ENCODE measurements at regions not wholly inside any gene's neighbourhood (a gene's known extent, or its start where the extent isn't known, plus 50 kb on each side); places are given as distances from the start of the nearest gene placed in this dataset.

GRCh38 chr3:134742202-134742601 is 52.9 kb upstream of the EPHB1 start:
- no peak overlapping the region for H3K4me3 ChIP-seq (ENCODE audit: insufficient read depth, low read depth, low read length)
- BruUV-seq (replicated peaks) = no TSS peak
- no peak overlapping the region for H3K14ac ChIP-seq (replicated peaks; ENCODE audit: low read depth, low read length)
- no peak for DNase-seq
- no peaks in the 10 kb centered on the region for H3K9me1 ChIP-seq (ENCODE audit: insufficient read depth, low read length)
- no peak for ATAC-seq (ENCODE audit: low read depth)
- no peaks in the 10 kb centered on the region for H3K4me1 ChIP-seq (ENCODE audit: control insufficient read depth, insufficient read depth, low read length)
- H2BK20ac ChIP-seq (ENCODE audit: low read depth, low read length) = no peak overlapping the region
- no peaks in the 10 kb centered on the region for H3K27me3 ChIP-seq (ENCODE audit: control insufficient read depth, insufficient read depth, low read length)
- H3K79me1 ChIP-seq (ENCODE audit: low read depth in 1 of 2, low read length in 2 of 2) = no peaks in the 10 kb centered on the region
- no peak for TF ChIP-seq MAFK (IDR thresholded peaks at IDR 0.05; ENCODE audit: low read depth, low read length)
- no peak for TF ChIP-seq FOS (IDR thresholded peaks at IDR 0.05; ENCODE audit: low read depth, low read length)
- TF ChIP-seq CTCF (conservative IDR thresholded peaks at IDR 0.05; ENCODE audit: low read depth, low read length) = no peak
- TF ChIP-seq ELK1 (IDR thresholded peaks at IDR 0.05; ENCODE audit: borderline replicate concordance, low read depth, low read length) = no peak
- TF ChIP-seq MXI1 (IDR thresholded peaks at IDR 0.05; ENCODE audit: borderline replicate concordance, low read depth, low read length) = no peak
- TF ChIP-seq CHD1 (IDR thresholded peaks at IDR 0.05; ENCODE audit: low read depth, low read length) = no peak
- no peak for TF ChIP-seq RAD21 (IDR thresholded peaks at IDR 0.05; ENCODE audit: low read length)
- TF ChIP-seq MAZ (IDR thresholded peaks at IDR 0.05; ENCODE audit: borderline replicate concordance, low read depth, low read length) = no peak
- TF ChIP-seq CEBPB (IDR thresholded peaks at IDR 0.05; ENCODE audit: low read depth, low read length) = no peak
- no peak for TF ChIP-seq RFX5 (IDR thresholded peaks at IDR 0.05; ENCODE audit: low read depth, low read length)
- H2BK120ac ChIP-seq (ENCODE audit: low read depth, low read length) = no peak overlapping the region
- no peak overlapping the region for H2AFZ ChIP-seq (replicated peaks; ENCODE audit: low read length, poor library complexity)
- H3K23ac ChIP-seq (ENCODE audit: low read depth, low read length) = no peak overlapping the region
- no peak overlapping the region for H3K27ac ChIP-seq (ENCODE audit: insufficient read depth, low read length)
- no peak overlapping the region for H2BK5ac ChIP-seq (ENCODE audit: low read depth, low read length, poor library complexity, severe bottlenecking)
- H3K18ac ChIP-seq (ENCODE audit: low read depth, low read length) = no peak overlapping the region
- no peak overlapping the region for H3K4ac ChIP-seq (ENCODE audit: low read depth, low read length)
- no peak overlapping the region for H4K91ac ChIP-seq (ENCODE audit: insufficient read depth, low read depth, low read length)
- no peak overlapping the region for H4K5ac ChIP-seq (ENCODE audit: low read depth, low read length)
- WGBS, 2 experiments (ENCODE audit: extremely low coverage in 2 of 2, insufficient read length in 1 of 2) = no CpG with 5 or more reads among the region's 1 CpG
- no peak overlapping the region for H2BK15ac ChIP-seq (ENCODE audit: low read depth, low read length)
- in situ Hi-C loops (cut with MboI; ENCODE audit: low sequenced_read_pairs) = no loop called here
- no peaks in the 10 kb centered on the region for H3K9me3 ChIP-seq (ENCODE audit: control insufficient read depth, insufficient read depth, low read length)
- H2AK9ac ChIP-seq (replicated peaks; ENCODE audit: low read depth, low read length, poor library complexity) = no peak overlapping the region
- CTCF ChIA-PET = no interaction called here
- H3K9ac ChIP-seq (ENCODE audit: low read depth, low read length) = no peak overlapping the region
- dilution Hi-C loops (cut with HindIII; ENCODE audit: low sequenced_read_pairs, unreplicated experiment) = no loop called here
- no peak overlapping the region for H2AK5ac ChIP-seq (ENCODE audit: low read depth, low read length)
- H3K36me3 ChIP-seq (ENCODE audit: control insufficient read depth, insufficient read depth, low read length) = no peaks in the 10 kb centered on the region
- no peaks in the 10 kb centered on the region for H4K20me1 ChIP-seq (ENCODE audit: insufficient read depth, low read length)
- H3K56ac ChIP-seq (ENCODE audit: extremely low read depth, insufficient read depth, low read length) = no peak overlapping the region
- no peak overlapping the region for H3K4me2 ChIP-seq (ENCODE audit: low read depth, low read length)
- intact Hi-C loops (cut with micrococcal nuclease) = no loop called here
- POLR2A ChIA-PET (ENCODE audit: unreplicated experiment) = no interaction called here
- H4K8ac ChIP-seq (ENCODE audit: low read depth in 2 of 2, low read length in 2 of 2) = no peak overlapping the region

Measured in IMR-90 (cell line).